ACHN (cell line): ENCODE measurements at regions not wholly inside any gene's neighbourhood (a gene's known extent, or its start where the extent isn't known, plus 50 kb on each side); places are given as distances from the start of the nearest gene placed in this dataset.
A peak's percentile ranks its signal among the peaks of the same experiment; 100 is the strongest.

Experiments used
- DNase-seq: peaks from one replicate; pipeline ENCODE4 v3.0.0-alpha.2; 2015
- in situ Hi-C: cut with HindIII; loops from 2 replicates; pipeline ENCODE4 v1.10.0; 2017; ENCODE audit warnings: low sequenced_read_pairs, low pct_ligation_motif_present, low pct_unique_long_range_greater_than_20kb

DNA sequence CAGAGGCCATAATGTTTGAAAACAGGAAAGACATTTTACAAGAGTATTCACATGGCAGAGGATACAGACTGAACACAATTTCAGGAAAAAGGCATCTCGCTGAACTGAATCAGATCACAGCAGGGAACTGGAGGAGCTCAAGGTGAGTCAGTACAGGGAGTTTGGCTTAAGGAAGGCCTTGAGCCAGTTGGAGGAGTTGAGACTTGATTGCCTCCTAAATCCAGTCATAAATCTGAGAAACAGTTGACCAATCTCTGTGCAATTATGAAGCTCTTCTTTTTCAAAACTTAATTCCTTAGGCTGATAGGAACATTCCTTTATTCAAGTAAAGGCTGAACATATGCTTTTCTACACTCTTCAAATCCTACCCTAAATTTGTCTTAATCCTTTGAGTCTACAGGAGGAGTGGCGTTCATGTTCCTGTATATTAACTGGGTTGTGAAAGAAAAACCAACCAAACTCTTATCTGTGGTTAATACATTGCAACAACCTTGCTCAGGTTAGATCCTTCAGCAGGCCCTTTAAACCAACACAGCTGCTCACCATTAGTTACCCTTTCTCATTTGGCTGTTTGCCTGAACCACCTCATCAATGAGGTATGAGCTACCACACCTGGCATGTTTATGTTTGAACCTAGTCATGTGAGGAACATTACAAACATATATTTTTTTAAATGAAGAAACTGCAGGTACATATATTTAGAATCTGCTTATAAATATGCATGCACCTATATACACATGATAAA lies 404.1 kb upstream of the ATP11B start:
- DNase-seq, result no peak

DNA sequence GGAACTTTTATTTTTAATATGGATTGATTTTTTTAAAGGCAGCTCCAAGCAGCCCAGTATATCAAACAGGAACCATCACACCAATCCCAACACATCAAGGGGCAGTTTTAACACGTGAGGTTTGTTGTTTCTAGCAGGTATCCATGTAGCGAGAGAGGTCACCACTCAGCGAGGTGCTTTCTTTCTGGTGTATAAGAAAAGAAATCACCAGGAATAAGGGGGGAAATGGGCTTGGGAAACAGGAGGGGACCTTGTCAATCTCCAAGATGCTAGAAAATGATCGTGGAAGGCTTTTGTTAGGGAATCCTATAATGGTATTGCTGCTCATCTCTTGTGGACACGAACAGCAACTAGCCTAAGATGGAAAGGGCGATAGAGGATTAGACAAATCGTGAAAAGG lies 402.9 kb upstream of the ATP11B start:
- DNase-seq, result no peak
- in situ Hi-C loops, result no loop called here

More for the DNA sequence above, 404.1 kb upstream of the ATP11B start:
- in situ Hi-C loops, result no loop called here

DNA sequence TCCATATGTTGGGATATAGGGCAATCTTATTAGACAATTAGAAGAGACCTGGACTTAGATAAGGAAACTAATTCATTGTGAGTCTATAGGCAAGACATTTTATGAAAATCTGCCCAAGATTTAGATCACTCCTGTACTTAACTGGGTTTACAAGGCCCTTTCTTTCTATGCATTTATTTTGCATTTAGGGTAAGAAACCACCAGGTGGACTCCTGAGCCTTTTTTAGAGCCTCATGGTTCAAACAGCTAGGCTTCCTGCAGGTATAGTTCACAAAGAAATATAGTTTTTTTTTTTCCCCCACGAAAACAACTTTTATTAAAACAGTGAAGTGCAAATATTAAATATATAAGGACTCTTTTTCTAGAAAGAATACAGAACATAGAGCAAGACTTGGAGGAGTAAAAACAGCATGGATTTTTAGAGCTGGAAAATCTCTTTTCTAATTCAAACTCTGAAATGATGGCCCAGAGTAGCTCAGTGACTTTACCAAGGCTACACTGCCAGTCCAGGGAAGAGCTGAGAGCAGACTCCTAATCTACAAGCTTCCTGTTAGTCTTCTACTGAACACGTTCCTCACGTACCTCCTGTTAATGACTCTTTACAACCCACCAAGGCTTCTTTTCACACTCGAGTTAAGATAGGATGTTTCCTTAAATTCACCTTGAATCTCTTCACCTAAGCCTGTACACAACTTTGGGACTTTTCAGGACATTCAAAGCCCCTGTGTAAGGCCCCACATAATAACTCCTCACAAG lies 400.9 kb upstream of the ATP11B start:
- in situ Hi-C loops, result no loop called here
- DNase-seq, result peak; percentile 4

DNA sequence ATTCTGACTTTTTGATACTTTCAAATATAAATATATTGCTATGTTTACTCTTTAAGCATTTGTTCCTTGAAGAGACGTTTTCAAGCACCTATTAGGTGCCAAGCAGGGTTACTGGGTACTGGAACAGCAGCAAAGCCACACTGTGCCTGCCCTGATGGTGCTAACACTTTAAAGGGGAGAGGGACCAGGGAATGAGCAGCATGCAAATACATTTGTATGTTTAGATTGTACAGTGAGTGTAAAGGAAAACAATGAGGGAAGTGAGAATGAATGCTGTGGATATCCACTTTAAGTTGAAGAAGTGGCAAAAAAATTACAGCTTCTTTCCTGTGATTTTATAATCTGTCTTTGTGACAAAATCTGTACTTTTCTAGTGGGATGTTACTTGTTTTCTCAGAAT lies 400.2 kb upstream of the ATP11B start:
- in situ Hi-C loops, result no loop called here
- no peak for DNase-seq

DNA sequence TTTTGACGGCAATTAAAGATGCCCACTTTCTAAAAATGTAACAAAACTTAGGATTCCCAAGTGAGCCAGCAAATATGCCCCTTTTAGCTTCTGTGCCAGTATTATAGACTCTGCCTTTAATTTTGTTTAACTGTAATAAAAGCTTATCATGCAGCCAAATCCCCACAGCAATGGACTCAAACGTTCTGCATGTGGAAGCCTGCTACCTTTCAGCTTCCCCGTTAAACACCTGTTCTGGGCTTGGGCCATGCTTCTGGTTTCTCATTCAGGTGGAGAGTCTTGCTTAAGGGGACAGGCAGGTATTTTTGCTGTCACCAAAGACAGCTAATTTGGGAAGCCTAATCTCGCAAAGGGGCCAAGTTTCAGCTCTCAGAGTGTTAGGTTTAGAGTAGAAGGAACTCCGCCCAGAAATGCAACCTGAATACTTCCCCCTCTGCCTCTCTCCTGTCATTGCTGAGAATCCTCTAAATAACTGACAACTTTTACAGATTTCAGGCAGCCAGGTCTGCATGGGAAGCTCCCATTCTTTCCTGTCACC lies 399.4 kb upstream of the ATP11B start:
- no peak for DNase-seq
- in situ Hi-C loops, result no loop called here

DNA sequence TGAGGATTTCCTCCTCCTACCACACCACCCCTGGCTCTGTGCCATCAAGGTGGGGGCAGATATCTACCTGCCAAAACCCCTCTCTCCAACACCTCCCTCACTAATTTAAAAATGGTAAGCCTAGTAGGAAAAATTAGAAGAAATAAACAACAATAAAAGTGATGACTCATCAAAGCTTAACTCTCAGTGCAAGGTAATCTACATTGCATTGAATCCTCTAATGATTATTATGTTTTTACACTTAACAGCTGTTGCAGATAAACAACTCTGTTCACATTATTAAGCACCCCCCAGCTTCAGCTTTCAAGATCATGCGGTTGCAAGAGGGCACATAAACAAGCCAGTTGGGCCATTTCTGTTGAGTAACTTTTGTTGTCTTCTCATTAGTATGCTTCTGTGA lies 396.1 kb upstream of the ATP11B start:
- in situ Hi-C loops, result no loop called here
- DNase-seq, result no peak

DNA sequence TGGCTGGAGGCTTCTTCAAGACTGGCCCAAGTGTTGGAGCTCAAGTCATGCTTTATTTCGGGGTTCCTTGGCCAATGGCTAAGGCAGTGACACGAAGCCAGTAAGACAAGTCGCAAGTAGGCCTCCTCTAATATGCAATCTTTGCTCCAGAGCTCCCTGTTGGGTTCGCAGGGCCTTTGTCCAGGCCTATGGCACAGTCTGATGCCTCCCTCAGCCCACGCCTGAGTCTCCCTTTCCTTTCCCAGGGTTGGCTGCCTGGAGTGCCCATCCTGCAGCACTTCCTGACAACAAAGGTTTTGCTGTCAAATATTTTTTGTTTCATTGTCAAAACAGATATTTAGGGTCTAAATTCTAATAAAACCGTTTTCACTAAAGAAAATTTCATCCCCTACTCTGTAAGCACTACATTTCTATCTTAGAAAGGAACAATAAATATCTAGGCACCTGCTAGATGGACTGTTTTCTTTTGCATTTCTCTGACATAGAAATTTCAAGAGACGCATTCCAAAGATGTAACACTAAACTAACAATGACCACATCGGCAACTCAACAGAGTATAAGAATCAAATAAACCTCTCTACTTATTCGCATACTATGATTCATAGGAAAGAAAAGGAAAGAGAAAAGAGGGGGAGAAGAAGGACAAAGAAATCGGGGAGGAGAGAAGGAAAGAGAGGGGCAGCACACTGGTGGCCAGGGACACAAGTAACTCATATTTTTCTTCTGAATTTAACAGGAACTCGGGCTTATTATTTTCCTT lies 393.1 kb upstream of the ATP11B start:
- no peak for DNase-seq
- in situ Hi-C loops, result no loop called here

DNA sequence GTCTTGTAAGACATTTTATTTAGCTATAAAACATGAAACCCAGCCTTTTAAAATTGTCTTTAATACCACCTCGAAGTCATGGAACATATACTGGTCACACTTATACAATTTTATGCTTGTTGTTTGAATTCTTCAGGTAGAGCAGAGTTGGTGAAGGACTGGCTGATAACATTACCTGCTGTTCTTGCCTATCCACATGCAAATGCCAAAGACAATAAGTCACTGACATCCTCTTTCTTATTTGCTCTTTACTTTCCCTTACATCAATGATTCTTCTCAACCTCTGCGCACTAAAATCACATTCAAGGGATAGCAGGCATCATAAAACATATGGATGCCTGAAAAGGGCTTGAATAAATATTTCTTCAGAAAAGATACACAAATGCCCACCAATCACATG lies 392.5 kb upstream of the ATP11B start:
- in situ Hi-C loops, result no loop called here
- DNase-seq, result no peak

DNA sequence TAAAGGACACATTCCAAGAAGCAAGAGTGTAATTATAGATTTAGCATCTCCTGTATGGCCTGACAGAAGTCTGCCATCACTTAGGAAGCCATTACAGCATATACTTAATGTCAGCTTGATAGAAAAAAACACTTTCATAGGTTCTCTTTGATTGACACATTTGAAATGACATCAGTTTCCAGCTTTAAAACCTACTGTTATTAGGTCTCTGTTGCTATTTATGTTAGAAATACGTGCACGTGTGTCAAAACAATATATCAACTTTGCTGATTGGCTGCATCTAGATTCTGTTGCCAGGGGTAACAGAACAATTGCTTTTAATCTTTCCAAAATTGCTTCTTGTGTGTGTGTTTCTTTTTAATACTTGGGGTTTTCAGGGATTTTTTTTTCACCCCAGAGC lies 389.3 kb upstream of the ATP11B start:
- in situ Hi-C loops, result no loop called here

DNA sequence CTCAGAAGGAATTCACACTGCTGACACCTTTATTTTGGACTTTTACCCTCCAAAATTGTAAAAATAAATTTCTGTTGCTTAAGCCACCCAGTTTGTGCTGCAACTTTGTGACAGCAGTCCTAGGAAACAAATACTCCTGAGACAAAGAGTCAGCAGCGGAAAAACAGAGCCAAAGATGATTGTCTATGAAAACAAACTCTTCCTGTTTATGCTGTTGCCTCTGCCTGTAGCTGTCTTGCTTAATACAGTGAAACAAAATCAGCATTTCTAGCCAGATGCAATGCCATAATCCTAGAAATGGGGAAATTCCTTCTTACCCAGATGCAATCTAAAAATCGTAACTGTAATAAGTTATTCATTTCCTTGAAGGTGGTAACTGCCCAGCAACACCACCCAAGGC lies 387.5 kb upstream of the ATP11B start:
- no peak for DNase-seq
- in situ Hi-C loops, result no loop called here

More for the DNA sequence above, 389.3 kb upstream of the ATP11B start:
- DNase-seq, result no peak

DNA sequence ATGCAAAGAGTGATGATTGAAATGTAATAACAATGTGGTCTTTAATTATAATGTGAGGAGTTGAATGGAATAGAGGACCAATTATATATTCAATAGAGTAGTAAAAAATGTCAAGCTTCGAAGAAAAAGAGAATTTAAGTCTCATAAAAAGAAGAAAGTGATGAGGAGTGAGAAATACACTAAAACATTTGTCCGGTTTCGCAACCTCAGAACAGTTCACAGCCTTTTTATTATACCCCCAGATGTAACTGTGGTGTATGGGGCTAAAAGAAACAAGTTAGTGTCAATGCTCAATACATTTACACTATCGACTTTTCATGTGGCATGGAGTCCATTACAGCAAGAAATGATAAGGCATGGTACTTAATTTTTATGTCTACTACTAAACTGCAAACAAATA lies 386.5 kb upstream of the ATP11B start:
- DNase-seq, result no peak
- in situ Hi-C loops, result no loop called here

DNA sequence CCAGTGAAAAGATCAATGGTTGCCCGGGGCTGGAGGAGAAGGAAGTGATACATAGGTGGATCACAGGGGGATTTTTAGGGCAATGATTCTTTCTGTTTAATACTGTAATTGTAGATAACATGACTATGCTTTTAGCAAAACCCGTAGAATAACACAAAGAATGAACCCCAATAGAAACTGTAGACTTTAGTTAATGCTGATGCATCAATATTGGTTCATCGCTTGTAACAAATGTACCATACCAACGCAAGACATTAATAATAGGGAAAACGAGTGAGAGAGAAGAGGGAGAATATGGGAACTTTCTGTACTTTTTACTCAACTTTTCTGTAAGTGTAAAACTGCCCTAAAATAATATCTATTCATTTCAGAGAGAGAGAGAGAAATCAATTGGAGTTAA lies 383.3 kb upstream of the ATP11B start:
- no peak for DNase-seq
- in situ Hi-C loops, result no loop called here

DNA sequence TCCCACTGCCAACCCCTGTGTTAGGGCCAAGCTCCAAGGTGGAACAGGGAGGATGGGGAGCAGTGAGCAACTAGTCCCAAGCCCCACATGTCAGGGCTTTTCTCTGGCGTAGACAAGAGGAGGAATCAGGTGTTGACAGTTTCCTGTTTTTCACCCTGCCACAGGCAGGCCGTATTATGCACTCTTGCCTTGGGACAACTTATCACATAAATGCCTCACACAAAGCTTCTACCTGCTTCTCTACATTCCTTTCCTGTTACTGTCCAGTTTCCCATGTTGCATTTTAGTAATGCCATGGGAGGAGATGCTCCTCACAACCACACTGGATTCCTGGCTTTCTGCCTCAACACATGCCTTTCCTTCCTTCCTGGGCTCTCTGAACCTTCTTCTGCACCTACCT lies 381.2 kb upstream of the ATP11B start:
- no peak for DNase-seq
- in situ Hi-C loops, result no loop called here

DNA sequence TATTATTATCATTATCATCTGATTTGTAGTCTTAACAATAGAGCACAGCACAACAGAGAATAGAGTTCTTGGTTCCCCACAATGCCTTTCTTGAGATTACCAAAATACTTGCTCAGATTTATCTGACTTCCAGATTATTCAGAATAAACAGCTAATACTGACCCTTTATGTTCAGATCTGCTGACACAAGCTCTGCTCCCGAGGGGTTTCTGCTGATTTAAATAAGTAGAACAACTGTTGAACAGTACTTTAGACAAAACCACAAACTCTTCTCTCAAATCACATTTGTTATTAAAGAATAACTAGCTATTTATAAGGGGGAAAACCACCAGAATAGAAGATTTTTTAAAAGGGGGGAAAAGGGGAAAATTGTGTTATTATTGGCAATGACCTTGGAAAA lies 380.2 kb upstream of the ATP11B start:
- in situ Hi-C loops, result no loop called here
- DNase-seq, result no peak

DNA sequence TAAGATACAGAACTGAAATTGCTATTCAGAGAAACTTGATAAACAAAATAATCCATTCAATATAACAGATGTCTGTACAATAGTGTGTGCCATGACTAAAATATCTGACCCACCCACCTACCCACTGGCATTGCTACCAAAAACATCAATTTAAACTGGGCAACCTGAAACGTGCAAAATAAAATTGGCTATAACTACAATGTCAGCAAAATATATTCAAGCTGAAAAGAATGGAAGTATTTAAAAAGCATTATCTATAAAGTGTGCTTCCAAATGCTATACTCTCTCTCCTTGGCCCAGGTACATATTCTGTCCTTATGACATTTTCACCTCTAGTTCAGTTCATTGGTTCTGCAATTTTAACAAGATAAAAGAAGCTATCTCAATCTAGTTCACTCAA lies 379.6 kb upstream of the ATP11B start:
- no peak for DNase-seq
- in situ Hi-C loops, result no loop called here

DNA sequence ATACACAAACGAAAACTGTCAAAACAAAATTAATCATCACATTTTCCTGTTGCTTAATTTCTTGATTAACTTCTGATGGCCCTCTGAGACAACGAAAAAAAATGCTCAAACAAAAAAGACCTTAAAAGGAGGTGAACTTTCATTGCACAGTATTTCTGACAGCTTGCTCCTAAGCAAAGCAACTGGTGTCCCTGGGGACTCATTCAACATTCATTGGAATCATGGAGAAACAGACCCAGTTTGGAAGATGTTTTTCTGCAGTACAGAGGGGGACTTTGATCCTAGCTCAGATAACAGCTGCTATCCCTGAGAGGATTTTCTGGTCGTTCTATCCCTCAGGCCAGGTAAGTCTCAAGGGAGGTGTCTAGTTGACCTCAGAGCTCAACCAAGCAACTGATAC lies 378.7 kb upstream of the ATP11B start:
- in situ Hi-C loops, result no loop called here
- DNase-seq, result no peak

DNA sequence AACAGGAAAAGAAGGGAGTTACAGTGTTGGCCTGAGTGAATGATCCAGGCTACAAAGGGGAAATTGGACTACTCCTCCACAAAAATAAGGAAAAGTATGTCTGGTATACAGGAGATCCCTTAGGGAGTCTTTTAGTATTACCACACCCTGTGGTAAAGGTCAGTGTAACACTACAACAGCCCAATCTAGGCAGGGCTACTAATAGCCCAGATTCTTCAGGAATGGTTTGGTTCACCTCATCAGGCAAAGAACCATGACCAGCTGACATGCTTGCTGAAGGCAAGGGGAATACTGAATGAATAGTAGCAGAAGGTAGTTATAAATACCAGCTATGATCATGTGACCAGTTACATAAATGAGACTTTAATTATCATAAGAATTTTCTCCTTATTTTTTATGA lies 372.6 kb upstream of the ATP11B start:
- in situ Hi-C loops, result no loop called here
- DNase-seq, result no peak

DNA sequence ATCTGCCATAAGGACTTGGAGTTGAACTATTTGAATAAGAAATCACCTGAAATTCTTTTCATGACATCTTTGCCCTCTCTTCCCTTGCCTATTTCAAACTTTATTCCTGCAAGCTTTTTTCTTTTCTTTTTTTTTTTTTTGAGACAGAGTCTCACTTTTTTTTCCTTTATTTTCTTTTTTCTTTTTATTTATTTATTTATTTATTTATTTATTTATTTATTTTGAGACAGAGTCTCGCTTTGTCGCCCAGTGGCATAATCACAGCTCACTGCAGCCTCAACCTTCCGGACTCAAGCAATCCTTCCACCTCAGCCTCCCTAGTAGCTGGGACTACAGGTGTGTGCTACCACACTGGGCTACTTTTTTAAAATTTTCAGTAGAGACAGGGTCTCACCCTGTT lies 369.3 kb upstream of the ATP11B start:
- in situ Hi-C loops, result no loop called here
- DNase-seq, result no peak
